HTR-8/SVneo (cell line): ENCODE measurements at regions not wholly inside any gene's neighbourhood (a gene's known extent, or its start where the extent isn't known, plus 50 kb on each side); places are given as distances from the start of the nearest gene placed in this dataset.

ENCODE experiments used
- DNase-seq: peaks from one replicate; pipeline ENCODE4 v3.0.0; 2011; ENCODE audit warnings: low spot score, mixed read lengths; ENCODE audit not compliant: insufficient read length
- FAIRE-seq: peaks from 2 replicates; lab custom pipeline; 2011; peaks lifted over from hg19 to GRCh38; lab: Jason Lieb, UNC

- FAIRE-seq (no peak), DNase-seq (no peak)
These were observed 266.0 kb downstream of the ALG10 start for GRCh38 chr12:34287986-34288962.

DNA sequence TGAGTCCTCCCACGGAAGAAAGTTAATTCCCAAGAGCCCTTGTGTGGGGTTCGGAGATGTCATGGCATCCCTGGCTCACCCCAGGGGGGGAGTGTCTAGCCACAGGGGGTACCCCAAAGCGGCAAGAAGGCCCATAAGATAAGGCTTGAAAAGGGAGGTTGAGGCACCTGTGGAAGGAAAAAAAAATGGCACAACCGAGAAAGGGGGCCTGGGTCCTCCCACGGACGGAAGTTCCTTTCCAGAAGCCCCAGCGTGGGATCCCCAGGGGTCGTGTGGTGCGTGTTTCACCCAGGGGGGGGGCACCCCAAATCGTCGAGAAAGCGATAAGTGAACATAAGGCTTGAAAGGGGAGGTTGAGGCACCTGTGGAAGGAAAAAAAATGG lies 266.7 kb downstream of the ALG10 start:
- DNase-seq, result no peak
- no peak for FAIRE-seq

DNA sequence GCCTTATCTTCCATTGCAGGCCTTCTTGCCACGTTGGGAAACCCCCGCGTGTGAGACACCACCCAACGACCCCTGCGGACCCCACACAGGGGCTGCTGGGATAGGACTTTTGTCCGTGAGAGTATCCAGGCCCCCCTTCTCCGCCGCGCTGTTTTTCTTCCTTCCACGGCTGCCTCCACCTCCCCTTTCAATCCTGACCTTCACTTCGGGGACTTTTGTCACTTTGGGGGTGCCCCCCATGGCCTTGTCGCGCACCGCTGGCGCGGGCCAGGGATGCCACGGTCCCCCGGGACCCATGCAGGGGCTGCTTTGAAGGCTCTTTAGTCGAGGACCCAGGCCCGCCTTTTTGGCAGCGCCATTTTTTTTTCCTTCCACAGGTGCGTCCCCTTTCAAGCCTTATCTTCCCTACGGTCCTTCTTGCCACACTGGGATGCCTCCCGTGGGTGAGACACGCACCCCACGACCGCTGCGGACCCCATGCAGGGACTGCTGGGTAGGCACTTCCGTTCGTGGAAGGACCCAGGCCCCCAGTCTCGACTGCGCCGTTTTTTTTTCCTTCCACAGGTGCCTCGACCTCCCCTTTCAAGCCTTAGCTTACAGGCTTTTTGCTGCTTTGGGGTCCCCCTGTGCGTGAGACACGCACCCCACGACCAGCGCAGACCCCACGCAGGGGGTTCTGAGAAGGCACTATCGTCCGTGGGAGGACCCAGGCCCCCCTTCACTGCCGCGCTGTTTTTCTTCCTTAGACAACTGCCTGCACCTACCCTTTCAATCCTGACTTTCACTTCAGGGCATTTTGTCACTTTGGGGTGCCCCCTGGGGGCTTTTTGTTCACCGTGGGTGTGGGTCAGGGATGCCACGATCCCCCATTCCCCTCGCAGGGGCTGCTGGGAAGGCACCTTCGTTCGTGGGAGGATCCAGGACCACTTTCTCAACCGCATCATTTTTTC lies 267.4 kb downstream of the ALG10 start:
- DNase-seq (no peak), FAIRE-seq (no peak)

GRCh38 chr12:34290381-34290995 lies 268.2 kb downstream of the ALG10 start:
- no peak for FAIRE-seq

GRCh38 chr12:34291001-34291400 lies 268.7 kb downstream of the ALG10 start:
- FAIRE-seq (no peak), DNase-seq (no peak)

More at GRCh38 chr12:34290381-34290995, 268.2 kb downstream of the ALG10 start:
- no peak for DNase-seq

DNA sequence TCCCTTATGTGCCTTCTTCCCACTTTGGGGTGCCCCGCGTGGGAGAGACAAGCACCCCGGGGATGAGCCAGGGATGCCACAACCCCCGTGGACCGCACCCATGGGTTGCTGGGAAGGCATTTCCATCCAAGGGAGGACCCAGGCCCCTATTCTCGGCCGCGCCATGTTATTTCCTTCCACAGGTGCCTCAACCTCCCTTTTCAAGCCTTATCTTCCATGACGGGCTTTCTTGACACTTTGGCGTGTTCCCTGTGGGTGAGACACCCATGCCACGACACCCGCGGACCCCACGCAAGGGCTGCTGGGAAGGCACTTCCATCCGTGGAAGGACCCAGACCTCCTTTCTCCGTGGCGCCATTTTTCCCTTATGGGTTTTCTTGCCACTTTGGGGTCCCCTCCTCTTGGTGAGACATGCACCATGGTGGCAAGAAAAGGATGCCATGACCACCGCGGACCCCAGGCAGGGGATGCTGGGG lies 269.2 kb downstream of the ALG10 start:
- DNase-seq (no peak), FAIRE-seq (no peak)

GRCh38 chr12:34292736-34293625 lies 270.7 kb downstream of the ALG10 start:
- DNase-seq, result no peak
- no peak for FAIRE-seq

DNA sequence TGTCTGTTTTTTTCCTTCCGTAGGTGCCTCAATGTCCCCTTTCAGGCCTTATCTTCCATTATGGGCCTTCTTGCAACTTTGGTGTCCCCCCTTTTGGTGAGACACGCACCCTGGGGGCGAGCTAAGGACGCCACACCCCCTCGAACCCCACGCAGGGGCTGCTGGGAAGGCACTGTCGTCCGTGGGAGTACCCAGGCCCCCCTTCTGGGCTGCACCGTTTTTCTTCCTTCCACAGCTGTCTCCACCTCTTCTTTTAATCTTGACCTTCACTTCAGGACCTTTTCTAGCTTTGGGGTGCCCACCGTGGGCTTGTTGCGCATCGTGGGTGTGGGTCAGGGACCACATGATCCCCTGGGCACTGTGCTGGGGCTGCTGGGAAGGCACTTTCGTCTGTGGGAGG lies 271.8 kb downstream of the ALG10 start:
- no peak for DNase-seq
- no peak for FAIRE-seq

DNA sequence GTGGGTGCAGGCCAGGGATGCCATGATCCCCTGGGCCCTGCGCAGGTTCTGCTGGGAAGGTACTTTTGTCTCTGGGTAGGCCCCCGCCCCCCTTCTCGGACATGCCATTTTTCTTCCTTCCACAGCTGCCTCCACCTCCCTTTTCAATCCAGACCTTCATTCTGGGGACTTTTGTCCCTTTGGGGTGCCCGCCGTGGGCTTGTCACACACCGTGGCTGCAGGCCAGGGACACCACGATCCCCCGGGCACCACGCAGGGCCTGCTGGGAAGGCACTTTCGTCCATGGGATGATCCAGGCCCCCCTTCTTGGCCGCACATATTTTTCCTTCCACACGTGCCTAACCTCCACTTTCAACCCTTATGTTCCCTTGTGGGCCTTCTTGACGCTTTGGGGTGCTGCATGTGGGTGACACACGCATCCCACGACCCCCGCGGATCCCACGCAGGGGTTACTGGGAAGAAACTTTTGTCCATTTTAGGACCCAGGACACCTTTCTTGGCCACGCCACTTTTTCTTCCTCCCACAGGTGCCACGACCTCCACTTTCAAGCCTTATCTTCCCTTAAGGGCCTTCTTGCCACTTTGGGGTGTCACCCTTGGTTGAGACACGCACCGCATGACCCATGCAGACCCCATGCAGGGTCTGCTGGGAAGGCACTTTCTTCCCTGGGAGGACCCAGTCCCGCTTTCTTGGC lies 272.5 kb downstream of the ALG10 start:
- FAIRE-seq, result no peak
- DNase-seq, result no peak

- FAIRE-seq (no peak), DNase-seq (no peak)
These were observed 273.3 kb downstream of the ALG10 start for GRCh38 chr12:34295366-34296142.

DNA sequence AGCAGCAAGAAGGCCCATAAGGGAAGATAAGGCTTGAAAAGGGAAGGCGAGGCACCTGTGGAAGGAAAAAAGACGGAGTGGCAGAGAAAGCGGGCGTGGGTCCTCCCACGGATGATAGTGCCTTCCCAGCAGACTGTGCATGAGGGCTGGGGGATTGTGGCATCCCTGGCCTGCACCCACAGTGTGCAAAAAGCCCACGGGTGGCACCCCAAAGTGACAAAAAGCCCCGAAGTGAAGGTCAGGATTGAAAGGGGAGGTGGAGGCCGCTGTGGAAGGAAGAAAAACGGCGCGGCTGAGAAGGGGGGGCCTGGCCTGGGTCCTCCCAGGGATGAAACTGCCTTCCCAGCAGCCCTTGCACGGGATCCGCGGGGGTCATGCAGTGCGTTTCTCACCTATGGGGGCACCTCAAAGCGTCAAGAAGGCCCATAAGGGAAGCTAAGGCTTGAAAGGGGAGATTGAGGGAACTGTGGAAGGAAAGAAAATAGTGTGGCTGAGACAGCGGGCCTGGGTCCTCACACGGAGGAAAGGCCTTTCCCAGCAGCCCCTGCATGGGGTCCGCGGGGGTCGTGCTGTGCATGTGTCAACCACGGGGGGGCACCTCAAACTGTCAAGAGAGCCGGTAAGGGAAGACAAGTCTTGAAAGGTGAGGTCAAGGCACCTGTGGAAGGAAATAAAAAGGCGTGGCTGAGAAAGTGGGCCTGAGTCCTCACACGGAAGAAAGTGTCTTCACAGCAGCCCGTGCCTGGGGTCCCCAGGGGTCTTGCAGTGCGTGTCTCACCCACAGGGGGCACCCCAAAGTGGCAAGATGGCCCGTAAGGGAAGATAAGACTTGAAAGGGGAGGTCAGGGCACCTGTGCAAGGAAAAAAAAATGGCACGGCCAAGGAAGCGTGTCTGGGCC lies 274.1 kb downstream of the ALG10 start:
- DNase-seq (no peak), FAIRE-seq (no peak)

- DNase-seq (no peak), FAIRE-seq (no peak)
These were observed 275.0 kb downstream of the ALG10 start for GRCh38 chr12:34297126-34297789.

- DNase-seq (no peak), FAIRE-seq (no peak)
These were observed 275.5 kb downstream of the ALG10 start for GRCh38 chr12:34297790-34298164.

GRCh38 chr12:34298176-34298970 lies 276.1 kb downstream of the ALG10 start:
- FAIRE-seq, result no peak
- no peak for DNase-seq

DNA sequence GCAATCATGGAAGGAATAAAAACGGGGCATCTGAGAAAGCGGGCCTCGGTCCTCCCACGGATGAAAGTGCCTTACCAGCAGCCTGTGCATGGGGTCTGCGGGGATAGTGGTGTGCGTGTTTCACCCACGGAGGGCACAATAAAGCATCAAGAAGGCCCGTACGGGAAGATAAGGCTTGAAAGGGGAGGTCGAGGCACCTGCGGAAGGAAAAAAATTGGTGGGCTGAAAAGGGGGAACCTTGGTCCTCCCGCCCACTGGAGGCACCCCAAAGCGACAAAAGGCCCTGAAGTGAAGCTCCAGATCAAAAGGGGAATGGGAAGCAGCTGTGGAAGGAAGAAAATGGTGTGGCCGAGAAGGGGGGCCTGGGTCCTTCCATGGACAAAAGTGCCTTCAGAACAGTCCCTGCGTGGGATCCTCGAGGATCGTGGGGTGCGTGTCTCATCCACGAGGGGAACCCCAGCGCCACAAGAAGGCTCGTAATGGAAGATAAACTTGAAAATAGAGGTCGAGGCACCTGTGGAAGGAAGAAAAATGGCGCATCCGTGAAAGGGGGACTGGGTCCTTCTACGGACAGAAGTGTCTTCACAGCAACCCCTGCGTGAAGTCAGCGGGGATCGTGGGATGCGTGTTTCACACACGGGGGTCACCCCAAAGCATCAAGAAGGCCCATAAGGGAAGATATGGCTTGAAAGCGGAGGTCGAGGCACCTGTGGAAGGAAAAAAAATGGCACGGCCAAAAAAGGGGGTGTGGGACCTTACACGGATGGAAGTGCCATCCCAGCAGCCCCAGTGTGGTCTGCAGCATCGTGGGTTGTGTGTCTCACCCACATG lies 276.9 kb downstream of the ALG10 start:
- no peak for FAIRE-seq
- DNase-seq, result no peak
